Cardiac fibroblast (primary cell): ENCODE measurements at regions not wholly inside any gene's neighbourhood (a gene's known extent, or its start where the extent isn't known, plus 50 kb on each side); places are given as distances from the start of the nearest gene placed in this dataset.

ENCODE experiments used
- DNase-seq, 2 donors: peaks; one replicate each; pipeline versions ENCODE4 v3.0.0 to v3.0.0-alpha.2; 2010; ENCODE audit warnings: low read depth in 2 of 2
- H3K4me3 ChIP-seq, 2 donors: replicated peaks in 1 of 2; 1 replicate in 1 of 2; 2 replicates in 1 of 2; pipeline ENCODE4 v1.5.1; 2011; ENCODE audit warnings: low read depth in 2 of 2, low read length in 2 of 2, mild to moderate bottlenecking in 2 of 2, moderate library complexity in 1 of 2
- TF ChIP-seq, protein P1 (sequence below): IDR thresholded peaks from one replicate; pipeline ENCODE4 v1.5.1; 2011; ENCODE audit warnings: low read depth, mild to moderate bottlenecking, low read length, inconsistent platforms

DNA sequence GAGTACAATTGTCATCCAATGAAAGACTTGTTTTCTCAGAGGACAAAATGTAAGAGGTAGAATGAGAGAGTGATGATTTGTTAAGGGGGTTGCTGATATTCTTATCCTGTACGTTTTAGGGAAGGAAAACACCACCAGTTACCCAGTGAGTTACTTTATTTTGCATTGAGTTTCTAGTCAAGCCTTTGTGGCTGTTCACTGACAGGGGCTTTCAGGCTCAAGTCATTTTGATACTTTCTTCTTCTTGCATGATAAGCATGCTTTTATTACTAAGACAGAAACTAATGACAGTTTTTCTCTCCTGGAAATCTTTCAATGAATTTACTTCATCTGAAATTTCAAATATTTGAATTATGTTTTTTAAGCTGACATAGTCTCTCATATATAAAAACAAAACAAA is 710.2 kb upstream of the POM121L12 start:
- TF ChIP-seq, protein P1, sequence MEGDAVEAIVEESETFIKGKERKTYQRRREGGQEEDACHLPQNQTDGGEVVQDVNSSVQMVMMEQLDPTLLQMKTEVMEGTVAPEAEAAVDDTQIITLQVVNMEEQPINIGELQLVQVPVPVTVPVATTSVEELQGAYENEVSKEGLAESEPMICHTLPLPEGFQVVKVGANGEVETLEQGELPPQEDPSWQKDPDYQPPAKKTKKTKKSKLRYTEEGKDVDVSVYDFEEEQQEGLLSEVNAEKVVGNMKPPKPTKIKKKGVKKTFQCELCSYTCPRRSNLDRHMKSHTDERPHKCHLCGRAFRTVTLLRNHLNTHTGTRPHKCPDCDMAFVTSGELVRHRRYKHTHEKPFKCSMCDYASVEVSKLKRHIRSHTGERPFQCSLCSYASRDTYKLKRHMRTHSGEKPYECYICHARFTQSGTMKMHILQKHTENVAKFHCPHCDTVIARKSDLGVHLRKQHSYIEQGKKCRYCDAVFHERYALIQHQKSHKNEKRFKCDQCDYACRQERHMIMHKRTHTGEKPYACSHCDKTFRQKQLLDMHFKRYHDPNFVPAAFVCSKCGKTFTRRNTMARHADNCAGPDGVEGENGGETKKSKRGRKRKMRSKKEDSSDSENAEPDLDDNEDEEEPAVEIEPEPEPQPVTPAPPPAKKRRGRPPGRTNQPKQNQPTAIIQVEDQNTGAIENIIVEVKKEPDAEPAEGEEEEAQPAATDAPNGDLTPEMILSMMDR: no peak
- H3K4me3 ChIP-seq: no peak overlapping the region
- DNase-seq: no peak

DNA sequence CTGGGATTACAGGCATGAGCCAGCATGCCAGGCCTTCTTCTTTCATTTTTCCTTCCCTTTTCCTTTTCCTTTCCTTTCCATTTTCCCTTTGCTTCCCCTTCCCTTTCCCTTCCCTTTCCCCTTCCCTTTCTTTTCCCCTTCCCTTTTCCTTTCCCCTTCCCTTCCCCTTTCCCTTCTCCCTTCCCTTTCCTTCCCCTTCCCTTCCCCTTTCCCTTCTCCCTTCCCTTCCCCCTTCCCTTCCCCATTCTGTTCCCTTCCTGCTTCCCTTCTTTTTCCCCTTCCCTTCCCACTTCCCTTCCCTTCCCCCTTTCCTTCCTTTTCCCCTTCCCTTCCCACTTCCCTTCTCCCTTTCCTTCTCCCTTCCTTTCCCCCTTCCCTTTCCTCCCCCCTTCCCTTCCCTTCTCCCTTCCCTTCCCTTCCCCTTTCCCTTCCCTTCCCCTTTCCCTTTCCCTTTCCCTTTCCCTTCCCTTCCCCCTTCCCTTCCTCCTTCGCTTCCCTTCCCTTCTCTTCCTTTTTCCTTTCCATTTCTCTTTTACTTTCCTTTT is 712.2 kb upstream of the POM121L12 start:
- TF ChIP-seq, protein P1: no peak
- no peak overlapping the region for H3K4me3 ChIP-seq
- no peak for DNase-seq

DNA sequence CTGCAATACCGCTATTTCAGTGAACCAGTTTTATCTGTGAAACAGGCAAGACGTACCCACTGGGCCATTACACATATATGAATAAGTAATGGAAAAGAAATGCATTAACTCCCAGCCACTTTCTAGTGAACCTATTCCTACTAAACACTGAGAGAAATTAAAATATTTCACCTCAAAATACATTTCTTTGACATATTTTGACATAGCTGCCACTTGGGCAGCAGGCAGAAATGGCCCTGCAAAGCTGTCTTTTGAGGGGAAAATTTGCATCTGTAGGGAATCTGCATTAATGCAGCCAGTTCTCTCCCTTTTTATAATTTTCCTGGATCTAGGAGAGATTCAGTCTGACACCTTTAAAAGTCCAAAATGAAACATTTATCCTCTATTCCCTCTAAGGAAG is 714.8 kb upstream of the POM121L12 start:
- DNase-seq: no peak
- TF ChIP-seq, protein P1: no peak
- no peak overlapping the region for H3K4me3 ChIP-seq

DNA sequence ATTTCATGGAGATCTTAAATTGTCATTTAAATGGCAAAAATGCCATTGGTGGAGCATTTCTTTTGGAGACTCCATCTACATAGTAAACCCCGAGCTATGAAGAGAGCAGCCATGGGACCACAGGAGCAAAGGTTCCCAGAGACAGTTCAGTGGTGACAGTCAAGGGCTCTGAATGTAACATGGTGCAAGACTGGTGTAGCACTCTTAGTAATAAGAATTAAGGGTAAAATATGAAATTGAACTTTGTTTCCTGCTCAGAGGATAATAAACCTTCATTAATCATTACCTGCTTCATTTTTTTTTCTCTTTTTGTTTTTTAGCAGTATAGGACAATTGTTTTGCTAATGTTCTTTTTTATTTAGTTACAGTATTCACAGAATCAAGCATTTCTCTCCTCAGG is 717.5 kb upstream of the POM121L12 start:
- TF ChIP-seq, protein P1: no peak
- no peak for DNase-seq
- H3K4me3 ChIP-seq: no peak overlapping the region

DNA sequence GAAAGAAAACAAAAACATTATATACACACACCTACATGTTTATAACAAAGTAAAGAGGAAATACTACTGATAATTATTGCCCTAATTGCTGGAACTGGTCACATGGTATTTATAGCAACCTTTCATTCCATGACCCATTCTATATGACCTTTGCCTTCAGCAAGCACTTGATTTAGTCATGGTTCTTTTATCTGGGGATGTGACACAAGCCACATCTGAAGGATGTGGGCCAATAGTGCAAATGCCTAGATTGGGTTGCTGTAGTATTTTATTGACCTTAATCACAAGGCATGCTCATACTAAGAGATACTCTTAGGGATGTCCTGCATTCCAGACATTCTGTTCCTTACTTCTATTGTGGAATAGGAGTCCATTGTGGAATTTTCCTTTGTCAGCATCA is 723.5 kb upstream of the POM121L12 start:
- no peak for DNase-seq
- TF ChIP-seq, protein P1: no peak

DNA sequence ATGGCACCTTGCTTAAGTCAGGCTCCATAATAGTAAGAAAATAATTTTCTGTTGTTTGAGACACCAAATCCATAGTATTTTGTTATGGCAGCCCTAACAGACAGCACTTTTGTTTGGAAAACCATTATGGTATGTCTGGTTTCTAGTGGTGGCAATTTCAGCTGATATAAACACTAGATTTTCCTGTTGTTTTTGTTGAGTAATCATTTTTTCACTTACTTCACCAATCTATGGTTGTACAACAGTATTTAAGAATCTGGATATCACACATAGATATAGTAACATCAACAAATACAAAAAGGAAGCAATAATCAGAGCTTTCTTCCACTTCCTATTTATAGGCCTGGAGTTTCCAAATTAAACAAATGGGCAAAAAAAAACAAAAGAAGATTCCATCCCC is 725.8 kb upstream of the POM121L12 start:
- no peak for DNase-seq
- no peak overlapping the region for H3K4me3 ChIP-seq
- TF ChIP-seq, protein P1: no peak

More for the DNA sequence above, 723.5 kb upstream of the POM121L12 start:
- H3K4me3 ChIP-seq: no peak overlapping the region
